ENCODE measurements at regions not wholly inside any gene's neighbourhood (a gene's known extent, or its start where the extent isn't known, plus 50 kb on each side); places are given as distances from the start of the nearest gene placed in this dataset.

DNA sequence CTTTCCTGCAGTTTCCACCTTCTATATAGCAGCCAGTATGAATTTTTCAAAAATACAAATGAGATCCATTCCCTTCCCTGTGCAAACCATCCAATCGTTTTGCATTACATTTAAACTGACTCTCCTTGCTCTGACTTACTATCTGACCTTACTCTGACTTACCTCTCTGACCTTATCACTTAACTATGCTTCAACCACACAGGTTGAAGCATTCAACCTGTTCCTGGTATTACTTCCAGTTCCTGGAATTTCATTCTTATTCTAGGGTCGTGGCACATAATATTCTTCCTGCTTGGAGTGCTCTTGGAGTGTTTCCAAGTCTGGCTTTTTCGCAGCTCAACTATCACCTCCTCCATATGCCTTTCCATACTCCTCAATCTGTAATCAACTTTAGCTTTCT lies 850.6 kb upstream of the CHAC2 start:
- TF ChIP-seq, protein P1, sequence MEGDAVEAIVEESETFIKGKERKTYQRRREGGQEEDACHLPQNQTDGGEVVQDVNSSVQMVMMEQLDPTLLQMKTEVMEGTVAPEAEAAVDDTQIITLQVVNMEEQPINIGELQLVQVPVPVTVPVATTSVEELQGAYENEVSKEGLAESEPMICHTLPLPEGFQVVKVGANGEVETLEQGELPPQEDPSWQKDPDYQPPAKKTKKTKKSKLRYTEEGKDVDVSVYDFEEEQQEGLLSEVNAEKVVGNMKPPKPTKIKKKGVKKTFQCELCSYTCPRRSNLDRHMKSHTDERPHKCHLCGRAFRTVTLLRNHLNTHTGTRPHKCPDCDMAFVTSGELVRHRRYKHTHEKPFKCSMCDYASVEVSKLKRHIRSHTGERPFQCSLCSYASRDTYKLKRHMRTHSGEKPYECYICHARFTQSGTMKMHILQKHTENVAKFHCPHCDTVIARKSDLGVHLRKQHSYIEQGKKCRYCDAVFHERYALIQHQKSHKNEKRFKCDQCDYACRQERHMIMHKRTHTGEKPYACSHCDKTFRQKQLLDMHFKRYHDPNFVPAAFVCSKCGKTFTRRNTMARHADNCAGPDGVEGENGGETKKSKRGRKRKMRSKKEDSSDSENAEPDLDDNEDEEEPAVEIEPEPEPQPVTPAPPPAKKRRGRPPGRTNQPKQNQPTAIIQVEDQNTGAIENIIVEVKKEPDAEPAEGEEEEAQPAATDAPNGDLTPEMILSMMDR (conservative IDR thresholded peaks at IDR 0.05; ENCODE audit: low read depth, low read length) = no peak
- TF ChIP-seq EZH2 (IDR thresholded peaks at IDR 0.05; ENCODE audit: borderline replicate concordance, low read depth, low read length, poor library complexity, severe bottlenecking) = no peak
